Neuronal stem cell (in vitro differentiated cells): ENCODE measurements at regions not wholly inside any gene's neighbourhood (a gene's known extent, or its start where the extent isn't known, plus 50 kb on each side); places are given as distances from the start of the nearest gene placed in this dataset.

ENCODE experiments used
- DNase-seq: peaks from one replicate; pipeline ENCODE4 v3.0.0-alpha.2; 2013; ENCODE audit warnings: low spot score
- H2AFZ ChIP-seq: one replicate; pipeline ENCODE4 v1.6.1; 2013; ENCODE audit warnings: mild to moderate bottlenecking, low read length, inconsistent platforms
- H2AK5ac ChIP-seq: 2 replicates; pipeline ENCODE4 v1.6.1; 2013; ENCODE audit warnings: low read depth, mild to moderate bottlenecking, inconsistent platforms, low read length, moderate library complexity, mixed read lengths
- H2BK120ac ChIP-seq: 2 replicates; pipeline ENCODE4 v1.6.1; 2013; ENCODE audit warnings: low read depth, mild to moderate bottlenecking, inconsistent platforms, low read length, moderate library complexity, mixed read lengths
- H2BK12ac ChIP-seq: one replicate; pipeline ENCODE4 v1.6.1; 2013; ENCODE audit warnings: low read length, inconsistent platforms
- H2BK15ac ChIP-seq: 2 replicates; pipeline ENCODE4 v1.6.1; 2013; ENCODE audit warnings: mild to moderate bottlenecking, low read length, inconsistent platforms, mixed read lengths
- H2BK5ac ChIP-seq: one replicate; pipeline ENCODE4 v1.6.1; 2013; ENCODE audit warnings: inconsistent platforms, mild to moderate bottlenecking, low read length, moderate library complexity
- H3K14ac ChIP-seq: one replicate; pipeline ENCODE4 v1.6.1; 2013; ENCODE audit warnings: low read length, inconsistent platforms
- H3K18ac ChIP-seq: 2 replicates; pipeline ENCODE4 v1.6.1; 2013; ENCODE audit warnings: low read length, inconsistent platforms
- H3K23ac ChIP-seq: 2 replicates; pipeline ENCODE4 v1.6.1; 2013; ENCODE audit warnings: low read depth, mild to moderate bottlenecking, mixed read lengths, low read length, inconsistent platforms; ENCODE audit not compliant: poor library complexity
- H3K27ac ChIP-seq: replicated peaks from 3 replicates; pipeline ENCODE4 v1.5.1; 2013; ENCODE audit warnings: low read length, inconsistent platforms
- H3K27me3 ChIP-seq, 3 experiments: 2 replicates each; pipeline ENCODE4 v1.6.1; 2013; ENCODE audit warnings: low read length in 3 of 3, mild to moderate bottlenecking in 2 of 3, inconsistent platforms in 1 of 3, low read depth in 1 of 3, mixed read lengths in 1 of 3, moderate library complexity in 1 of 3; ENCODE audit not compliant: control insufficient read depth in 3 of 3, insufficient read depth in 3 of 3
- H3K36me3 ChIP-seq, 2 donors: replicated peaks in 1 of 2; 2 replicates each; pipeline ENCODE4 v1.6.1; 2013; ENCODE audit warnings: low read length in 2 of 2; ENCODE audit not compliant: control insufficient read depth in 2 of 2, insufficient read depth in 2 of 2
- H3K4ac ChIP-seq: 2 replicates; pipeline ENCODE4 v1.6.1; 2013; ENCODE audit warnings: inconsistent platforms, mild to moderate bottlenecking, low read length, moderate library complexity
- H3K4me1 ChIP-seq, 2 donors: 1 replicate in 1 of 2; 2 replicates in 1 of 2; pipeline ENCODE4 v1.6.1; 2013; ENCODE audit warnings: low read length in 2 of 2, low read depth in 1 of 2; ENCODE audit not compliant: control insufficient read depth in 2 of 2, insufficient read depth in 1 of 2
- H3K4me2 ChIP-seq: one replicate; pipeline ENCODE4 v1.6.1; 2013; ENCODE audit warnings: mild to moderate bottlenecking, low read length, inconsistent platforms; ENCODE audit not compliant: insufficient read depth, poor library complexity, severe bottlenecking
- H3K4me3 ChIP-seq, 2 donors: 2 replicates each; pipeline ENCODE4 v1.5.1; 2013; ENCODE audit warnings: low read length in 2 of 2, mild to moderate bottlenecking in 2 of 2, inconsistent platforms in 1 of 2, moderate library complexity in 1 of 2
- H3K79me1 ChIP-seq: one replicate; pipeline ENCODE4 v1.6.1; 2013; ENCODE audit warnings: low read depth, mild to moderate bottlenecking, inconsistent platforms, low read length, moderate library complexity
- H3K9ac ChIP-seq: one replicate; pipeline ENCODE4 v1.6.1; 2013; ENCODE audit warnings: mild to moderate bottlenecking, low read depth, low read length, inconsistent platforms; ENCODE audit not compliant: poor library complexity
- H3K9me3 ChIP-seq, 2 donors: replicated peaks in 1 of 2; 2 replicates each; pipeline versions ENCODE3 to v1.6.1; 2013; ENCODE audit warnings: low read length in 2 of 2, mild to moderate bottlenecking in 2 of 2, inconsistent platforms in 1 of 2, low read depth in 1 of 2, mixed read lengths in 1 of 2, moderate library complexity in 1 of 2; ENCODE audit not compliant: control insufficient read depth in 2 of 2, insufficient read depth in 1 of 2
- H4K8ac ChIP-seq: one replicate; pipeline ENCODE4 v1.6.1; 2013; ENCODE audit warnings: low read depth, mild to moderate bottlenecking, inconsistent platforms, low read length, moderate library complexity
- H4K91ac ChIP-seq: one replicate; pipeline ENCODE4 v1.6.1; 2013; ENCODE audit warnings: low read length, low read depth, mild to moderate bottlenecking, inconsistent platforms; ENCODE audit not compliant: poor library complexity
- WGBS, 2 donors: extraction: QIAGEN DNeasy Blood & Tissue Kit; methylation state at CpG; one replicate each; pipeline ENCODE4 v1.1.7; 2013; ENCODE audit warnings: missing lambda C conversion rate in 2 of 2, mixed read lengths in 1 of 2; ENCODE audit not compliant: insufficient read length in 2 of 2, insufficient replicate concordance in 1 of 2; ENCODE audit errors: extremely low coverage in 2 of 2; 5-methylcytosine and 5-hydroxymethylcytosine counted together

DNA sequence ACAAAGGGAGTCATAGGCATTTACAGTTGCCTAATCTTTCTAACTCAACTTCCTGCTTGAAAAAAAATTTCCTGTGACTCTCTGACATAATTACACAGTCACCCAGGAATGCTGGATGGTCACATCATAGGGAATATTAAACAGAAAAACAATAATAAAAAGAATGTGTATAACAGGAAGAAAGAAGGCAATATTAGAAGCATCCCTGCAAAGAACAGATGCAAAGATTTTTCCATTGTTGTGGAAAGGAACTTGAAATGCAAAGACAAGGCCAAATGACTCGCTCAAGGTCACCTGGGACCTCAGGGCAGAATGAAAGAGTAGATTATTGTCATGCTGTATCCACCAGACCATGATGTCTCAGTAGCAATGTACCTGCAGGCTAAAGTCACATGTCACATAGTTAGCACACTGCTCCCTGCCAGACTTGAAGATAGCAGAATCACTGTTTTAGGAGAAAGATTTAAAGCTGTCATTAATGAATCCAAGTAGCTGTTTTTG is 184.3 kb downstream of the CYYR1 start:
- no peak overlapping the region for H2BK5ac ChIP-seq
- H3K4me1 ChIP-seq, result no peaks in the 10 kb centered on the region
- H3K4me2 ChIP-seq, result no peak overlapping the region
- H2BK120ac ChIP-seq, result no peak overlapping the region
- H4K8ac ChIP-seq, result no peak overlapping the region
- no peak overlapping the region for H3K9ac ChIP-seq
- no peak overlapping the region for H2BK15ac ChIP-seq
- no CpG with 5 or more reads among the region's 1 CpG for WGBS, 2 donors
- H3K9me3 ChIP-seq, result no peaks in the 10 kb centered on the region
- no peaks in the 10 kb centered on the region for H3K27me3 ChIP-seq
- H3K4ac ChIP-seq, result no peak overlapping the region
- no peaks in the 10 kb centered on the region for H3K79me1 ChIP-seq
- no peak overlapping the region for H3K4me3 ChIP-seq
- no peak overlapping the region for H3K18ac ChIP-seq
- no peak overlapping the region for H3K14ac ChIP-seq
- no peak overlapping the region for H3K23ac ChIP-seq
- H3K36me3 ChIP-seq, result no peaks in the 10 kb centered on the region
- H2AFZ ChIP-seq, result no peak overlapping the region
- H3K27ac ChIP-seq, result no peak overlapping the region
- no peak overlapping the region for H2AK5ac ChIP-seq
- no peak overlapping the region for H2BK12ac ChIP-seq
- H4K91ac ChIP-seq, result no peak overlapping the region
- DNase-seq, result no peak

DNA sequence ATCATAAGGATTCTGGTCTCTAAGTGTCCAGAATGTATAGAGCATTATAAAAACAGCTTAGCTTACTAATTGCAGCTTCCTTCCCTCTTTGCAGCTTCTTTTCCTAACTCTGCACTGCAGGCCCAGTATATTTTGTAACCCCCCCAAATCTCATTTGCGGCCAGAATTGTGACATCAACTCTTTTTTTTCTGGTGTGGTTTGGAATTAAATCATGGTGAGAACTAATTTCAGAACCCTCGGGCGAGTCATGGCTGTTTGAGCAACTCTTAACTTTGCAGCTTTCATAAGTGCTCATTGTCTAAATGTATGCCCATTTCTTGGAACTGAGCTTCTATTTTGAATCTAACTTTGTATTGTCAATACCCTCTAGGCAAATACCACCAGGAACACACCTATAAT is 187.4 kb downstream of the CYYR1 start:
- Histone ChIP-seq H4K8ac (no peak overlapping the region), H3K27ac (no peak overlapping the region), H3K4me3 (no peak overlapping the region), H2BK120ac (no peak overlapping the region), H3K18ac (no peak overlapping the region), H2BK15ac (no peak overlapping the region), H3K4me1 (no peaks in the 10 kb centered on the region), H3K79me1 (no peaks in the 10 kb centered on the region), H3K9ac (no peak overlapping the region), H2AK5ac (no peak overlapping the region), H3K36me3 (no peaks in the 10 kb centered on the region), H2BK12ac (no peak overlapping the region), H3K14ac (no peak overlapping the region), H3K4ac (no peak overlapping the region), H3K23ac (no peak overlapping the region), H2BK5ac (no peak overlapping the region), H4K91ac (no peak overlapping the region), H2AFZ (no peak overlapping the region), H3K4me2 (no peak overlapping the region), H3K9me3 (no peaks in the 10 kb centered on the region), H3K27me3 (no peaks in the 10 kb centered on the region)
- no peak for DNase-seq
- WGBS, 2 donors, result no CpG with 5 or more reads among the region's 3 CpGs

DNA sequence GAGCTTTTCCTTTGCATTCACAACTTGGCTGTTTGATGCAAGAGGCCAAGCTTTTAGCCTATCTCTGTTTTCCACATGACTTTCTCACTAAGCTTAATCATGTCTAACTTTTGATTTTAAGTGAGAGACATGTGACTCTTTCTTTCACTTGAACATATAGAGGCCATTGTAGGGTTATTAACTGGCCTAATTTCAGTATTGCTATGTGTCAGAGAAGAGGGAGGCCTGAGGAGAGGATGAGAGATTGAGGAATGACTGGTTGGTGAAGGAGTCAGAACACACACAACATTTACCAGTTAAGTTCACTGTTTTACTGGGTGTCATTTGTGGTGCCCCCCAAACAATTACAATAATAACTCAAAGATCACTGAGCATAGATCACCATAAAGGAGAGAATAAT is 193.5 kb downstream of the CYYR1 start:
- H3K9me3 ChIP-seq, result no peaks in the 10 kb centered on the region
- H3K27ac ChIP-seq, result no peak overlapping the region
- H2BK12ac ChIP-seq, result no peak overlapping the region
- no peak overlapping the region for H3K9ac ChIP-seq
- H3K79me1 ChIP-seq, result no peaks in the 10 kb centered on the region
- H3K4me3 ChIP-seq, result no peak overlapping the region
- no peak overlapping the region for H4K91ac ChIP-seq
- no peaks in the 10 kb centered on the region for H3K4me1 ChIP-seq
- no peak overlapping the region for H3K18ac ChIP-seq
- no peak overlapping the region for H2BK15ac ChIP-seq
- peaks cover 0 to 3% (median 0%) of the 10 kb centered on the region in 3 experiments for H3K27me3 ChIP-seq
- no peak overlapping the region for H3K23ac ChIP-seq
- no peak overlapping the region for H3K14ac ChIP-seq
- H3K4me2 ChIP-seq, result no peak overlapping the region
- no peak overlapping the region for H2BK120ac ChIP-seq
- no peak overlapping the region for H3K4ac ChIP-seq
- H4K8ac ChIP-seq, result no peak overlapping the region
- H3K36me3 ChIP-seq, result no peaks in the 10 kb centered on the region
- no peak overlapping the region for H2AK5ac ChIP-seq
- no peak overlapping the region for H2BK5ac ChIP-seq
- DNase-seq, result no peak
- H2AFZ ChIP-seq, result no peak overlapping the region

DNA sequence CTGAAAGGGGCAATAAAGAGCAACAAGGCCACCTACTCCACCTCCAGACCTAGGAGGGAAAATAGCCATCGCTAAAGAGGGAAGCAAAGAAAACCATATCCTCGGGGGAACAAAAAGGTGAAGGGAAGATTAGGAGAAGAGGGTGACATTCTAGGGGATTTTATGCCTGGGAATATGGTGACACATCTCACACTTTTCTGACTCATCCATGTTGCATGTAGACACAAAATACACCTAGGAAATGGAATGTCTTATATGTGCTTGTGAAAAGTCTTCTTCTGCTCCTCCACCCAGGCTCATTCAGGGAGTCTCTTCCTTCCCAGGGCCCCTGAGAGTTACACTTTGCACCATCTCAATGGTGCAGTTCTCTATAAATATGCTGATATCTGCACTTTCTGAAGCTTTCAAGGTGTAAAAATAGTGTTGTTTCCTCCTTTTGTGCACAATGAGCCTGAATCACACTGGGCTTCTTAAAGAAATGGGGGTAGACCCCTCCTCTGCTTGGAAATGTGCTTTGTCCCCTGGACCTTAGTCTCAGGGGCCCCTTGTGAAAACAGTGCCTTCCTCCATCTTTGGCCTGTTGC is 195.9 kb downstream of the CYYR1 start:
- Histone ChIP-seq H4K8ac (no peak overlapping the region), H3K23ac (no peak overlapping the region), H3K4ac (no peak overlapping the region), H4K91ac (no peak overlapping the region), H3K79me1 (no peaks in the 10 kb centered on the region), H2AFZ (no peak overlapping the region), H3K4me1 (no peaks in the 10 kb centered on the region), H2BK15ac (no peak overlapping the region), H3K36me3 (no peaks in the 10 kb centered on the region), H2AK5ac (no peak overlapping the region), H3K14ac (no peak overlapping the region), H3K18ac (no peak overlapping the region), H3K4me2 (no peak overlapping the region), H3K9ac (no peak overlapping the region), H3K9me3 (no peaks in the 10 kb centered on the region), H3K27me3 (peaks cover 0 to 3% (median 0%) of the 10 kb centered on the region in 3 experiments), H2BK12ac (no peak overlapping the region), H2BK5ac (no peak overlapping the region), H3K4me3 (no peak overlapping the region), H2BK120ac (no peak overlapping the region), H3K27ac (no peak overlapping the region)
- WGBS, 2 donors, result no CpG with 5 or more reads among the region's 2 CpGs
- DNase-seq, result no peak
